Effector CD8-positive, alpha-beta T cell (primary cell): ENCODE measurements at regions not wholly inside any gene's neighbourhood (a gene's known extent, or its start where the extent isn't known, plus 50 kb on each side); places are given as distances from the start of the nearest gene placed in this dataset.
"Not testable (repeated sequence)": the region's sequence is repeated elsewhere in the genome, so short reads cannot be mapped to it uniquely, and the experiment has no call there.

ENCODE experiments used
- DNase-seq: peaks from one replicate; lab custom pipeline; 2025; lab: John Stamatoyannopoulos, UW

GRCh38 chr2:193469251-193469650 lies 1274.5 kb upstream of the TMEFF2 start:
- no peak for DNase-seq

GRCh38 chr2:193467276-193467987 lies 1272.7 kb upstream of the TMEFF2 start:
- DNase-seq: no peak

- DNase-seq: no peak
Observed at GRCh38 chr2:193463011-193463410, 1268.3 kb upstream of the TMEFF2 start.

- no peak for DNase-seq
Observed at GRCh38 chr2:193462411-193462810, 1267.7 kb upstream of the TMEFF2 start.

GRCh38 chr2:193461431-193461934 lies 1266.8 kb upstream of the TMEFF2 start:
- DNase-seq: no peak

GRCh38 chr2:193446967-193447366 lies 1252.2 kb upstream of the TMEFF2 start:
- DNase-seq: no peak

GRCh38 chr2:193442293-193442692 lies 1247.6 kb upstream of the TMEFF2 start:
- no peak for DNase-seq

GRCh38 chr2:193428336-193428818 lies 1233.6 kb upstream of the TMEFF2 start:
- DNase-seq: no peak

- DNase-seq: not testable (repeated sequence)
Observed at GRCh38 chr2:193412368-193412767, 1217.6 kb upstream of the TMEFF2 start.

GRCh38 chr2:193409951-193410350 lies 1215.2 kb upstream of the TMEFF2 start:
- DNase-seq: no peak

GRCh38 chr2:193382583-193382982 lies 1187.8 kb upstream of the TMEFF2 start:
- DNase-seq: no peak

GRCh38 chr2:193377789-193378188 lies 1183.1 kb upstream of the TMEFF2 start:
- DNase-seq: no peak

- DNase-seq: no peak
Observed at GRCh38 chr2:193373120-193373519, 1178.4 kb upstream of the TMEFF2 start.

- no peak for DNase-seq
Observed at GRCh38 chr2:193371200-193371599, 1176.5 kb upstream of the TMEFF2 start.

GRCh38 chr2:193368615-193369014 lies 1173.9 kb upstream of the TMEFF2 start:
- no peak for DNase-seq

GRCh38 chr2:193357508-193357907 lies 1162.8 kb upstream of the TMEFF2 start:
- DNase-seq: no peak

- not testable (repeated sequence) for DNase-seq
Observed at GRCh38 chr2:193352665-193353242, 1158.0 kb upstream of the TMEFF2 start.

- DNase-seq: no peak
Observed at GRCh38 chr2:193350509-193350908, 1155.8 kb upstream of the TMEFF2 start.

GRCh38 chr2:193349642-193350041 lies 1154.9 kb upstream of the TMEFF2 start:
- no peak for DNase-seq

- no peak for DNase-seq
Observed at GRCh38 chr2:193348055-193348454, 1153.3 kb upstream of the TMEFF2 start.

GRCh38 chr2:193336781-193337180 lies 1142.0 kb upstream of the TMEFF2 start:
- no peak for DNase-seq

- DNase-seq: no peak
Observed at GRCh38 chr2:193334401-193334800, 1139.7 kb upstream of the TMEFF2 start.

GRCh38 chr2:193333539-193333938 lies 1138.8 kb upstream of the TMEFF2 start:
- DNase-seq: no peak
